HG03159 (cell line): ENCODE measurements at regions not wholly inside any gene's neighbourhood (a gene's known extent, or its start where the extent isn't known, plus 50 kb on each side); places are given as distances from the start of the nearest gene placed in this dataset.
"Not testable (repeated sequence)": the region's sequence is repeated elsewhere in the genome, so short reads cannot be mapped to it uniquely, and the experiment has no call there.

Experiments used
- ATAC-seq: cut with Tn5 transposase; IDR thresholded peaks from one replicate; pipeline ENCODE4 v1.9.1; 2021; ENCODE audit warnings: mild to moderate bottlenecking, moderate library complexity; ENCODE audit not compliant: unreplicated experiment

DNA sequence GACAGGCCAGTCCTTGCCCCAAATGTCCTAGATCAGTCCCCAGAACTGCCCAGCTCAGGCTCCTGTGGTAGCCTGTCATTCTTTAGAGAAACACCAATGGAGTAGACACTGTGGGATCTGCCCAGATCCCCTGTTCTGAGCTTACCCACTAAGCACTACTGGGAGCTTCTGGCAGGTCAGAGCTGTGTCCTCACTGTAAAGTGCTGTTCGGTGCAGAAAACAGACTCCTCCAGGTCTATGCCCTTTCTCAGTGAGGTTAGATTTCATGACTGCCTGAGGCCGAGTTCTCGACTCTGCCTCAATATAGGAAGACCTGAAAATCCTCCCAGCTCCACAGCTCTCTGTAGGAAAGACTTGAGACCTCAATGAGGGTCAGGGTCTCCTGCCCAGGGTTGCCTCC is 67.5 kb upstream of the IGLL5 start:
- no peak for ATAC-seq

DNA sequence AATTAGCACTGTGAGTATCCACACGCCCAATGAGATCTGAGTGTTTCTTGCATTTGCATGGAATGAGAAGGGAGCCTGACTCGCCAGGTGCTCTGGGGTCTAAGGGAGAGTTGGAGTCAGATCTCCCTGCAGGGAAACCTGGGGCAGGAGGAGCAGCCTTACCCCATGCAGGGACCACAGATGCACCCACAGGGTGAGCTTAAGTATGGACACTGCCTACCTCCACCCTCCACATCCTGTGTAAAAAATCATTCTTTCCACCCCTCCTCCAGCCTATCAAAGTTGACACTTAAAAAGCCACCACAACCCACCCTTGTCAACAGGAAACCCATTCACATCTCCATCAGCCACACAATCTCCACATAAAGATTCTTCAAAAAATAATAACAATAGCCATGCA is 67.0 kb upstream of the IGLL5 start:
- no peak for ATAC-seq

DNA sequence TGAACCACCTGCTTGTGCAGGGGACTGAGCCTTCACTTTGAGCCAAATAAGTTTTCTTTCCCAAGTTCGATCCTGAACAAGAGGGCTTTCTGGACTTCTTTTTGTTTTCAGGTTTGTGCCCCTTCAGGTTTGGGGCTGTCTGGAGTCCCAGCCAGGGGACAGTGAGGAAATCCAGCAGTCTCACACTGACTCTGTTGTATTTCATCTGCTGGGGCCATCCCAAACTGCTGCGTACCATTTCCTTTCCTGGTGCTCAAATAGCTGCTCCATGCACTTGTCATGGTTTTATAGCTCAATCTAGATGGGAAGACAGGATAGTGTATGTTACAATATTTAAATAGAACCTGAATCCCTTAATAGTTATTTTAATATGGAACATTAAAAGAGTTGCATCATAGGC is 66.3 kb upstream of the IGLL5 start:
- ATAC-seq, result no peak

DNA sequence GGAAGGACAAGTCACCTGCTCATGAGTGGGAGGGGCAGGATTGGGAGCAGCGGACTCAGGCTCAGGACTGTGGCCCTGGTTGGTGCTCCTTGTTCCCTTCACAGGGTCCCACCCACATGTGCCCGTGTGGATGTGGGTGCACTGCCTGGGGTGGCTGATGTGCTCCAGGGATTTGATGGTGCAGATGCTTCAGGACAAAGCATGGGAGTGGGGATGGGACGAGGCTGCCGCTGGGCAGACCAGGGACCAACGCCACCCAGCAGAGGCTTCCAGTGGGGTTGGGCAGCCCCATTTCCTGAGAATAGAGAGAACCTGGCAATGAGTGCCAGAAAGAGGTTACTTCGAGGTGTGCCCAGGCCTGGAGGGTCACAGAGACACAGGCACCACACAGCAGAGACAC is 65.5 kb upstream of the IGLL5 start:
- ATAC-seq, result no peak

DNA sequence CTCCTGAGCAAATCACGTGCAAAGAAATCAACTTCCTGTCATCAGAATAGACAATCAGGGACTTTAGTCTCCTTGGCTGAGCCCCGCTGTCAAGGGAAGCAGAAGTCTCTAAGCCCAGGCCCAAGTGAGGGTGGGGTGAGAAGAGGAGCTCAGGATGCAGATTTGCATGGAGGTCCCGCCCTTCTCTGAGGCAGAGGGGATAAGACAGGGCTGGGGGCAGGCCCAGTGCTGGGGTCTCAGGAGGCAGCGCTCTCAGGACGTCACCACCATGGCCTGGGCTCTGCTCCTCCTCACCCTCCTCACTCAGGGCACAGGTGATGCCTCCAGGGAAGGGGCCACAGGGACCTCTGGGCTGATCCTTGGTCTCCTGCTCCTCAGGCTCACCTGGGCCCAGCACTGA is 65.1 kb upstream of the IGLL5 start:
- ATAC-seq, result not testable (repeated sequence)

DNA sequence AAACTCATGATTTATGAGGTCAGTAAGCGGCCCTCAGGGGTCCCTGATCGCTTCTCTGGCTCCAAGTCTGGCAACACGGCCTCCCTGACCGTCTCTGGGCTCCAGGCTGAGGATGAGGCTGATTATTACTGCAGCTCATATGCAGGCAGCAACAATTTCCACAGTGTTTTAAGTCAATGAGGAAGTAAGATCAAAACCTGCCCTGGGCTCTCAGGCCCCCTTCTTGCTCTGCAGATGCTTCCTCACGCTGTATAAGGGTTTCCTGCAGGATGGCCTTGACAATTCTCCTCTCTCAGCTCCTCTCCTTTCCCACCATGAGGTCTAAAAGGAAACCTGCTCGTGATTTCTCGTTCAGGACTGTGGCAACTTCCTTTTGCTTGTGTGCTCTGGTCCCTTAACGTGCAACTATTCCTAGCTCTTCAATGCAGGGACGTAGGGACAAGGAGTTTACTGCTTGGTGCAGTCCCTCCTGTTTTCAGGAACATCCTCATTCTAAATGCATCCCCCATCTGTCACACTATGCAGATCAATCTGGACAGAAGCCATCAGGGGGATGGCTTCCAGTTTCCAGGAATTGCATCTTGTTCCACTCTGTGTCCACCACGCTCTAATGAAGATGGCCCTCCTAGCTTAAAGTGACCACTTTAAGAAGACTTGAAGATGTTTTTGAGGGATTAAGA is 64.3 kb upstream of the IGLL5 start:
- no peak for ATAC-seq

DNA sequence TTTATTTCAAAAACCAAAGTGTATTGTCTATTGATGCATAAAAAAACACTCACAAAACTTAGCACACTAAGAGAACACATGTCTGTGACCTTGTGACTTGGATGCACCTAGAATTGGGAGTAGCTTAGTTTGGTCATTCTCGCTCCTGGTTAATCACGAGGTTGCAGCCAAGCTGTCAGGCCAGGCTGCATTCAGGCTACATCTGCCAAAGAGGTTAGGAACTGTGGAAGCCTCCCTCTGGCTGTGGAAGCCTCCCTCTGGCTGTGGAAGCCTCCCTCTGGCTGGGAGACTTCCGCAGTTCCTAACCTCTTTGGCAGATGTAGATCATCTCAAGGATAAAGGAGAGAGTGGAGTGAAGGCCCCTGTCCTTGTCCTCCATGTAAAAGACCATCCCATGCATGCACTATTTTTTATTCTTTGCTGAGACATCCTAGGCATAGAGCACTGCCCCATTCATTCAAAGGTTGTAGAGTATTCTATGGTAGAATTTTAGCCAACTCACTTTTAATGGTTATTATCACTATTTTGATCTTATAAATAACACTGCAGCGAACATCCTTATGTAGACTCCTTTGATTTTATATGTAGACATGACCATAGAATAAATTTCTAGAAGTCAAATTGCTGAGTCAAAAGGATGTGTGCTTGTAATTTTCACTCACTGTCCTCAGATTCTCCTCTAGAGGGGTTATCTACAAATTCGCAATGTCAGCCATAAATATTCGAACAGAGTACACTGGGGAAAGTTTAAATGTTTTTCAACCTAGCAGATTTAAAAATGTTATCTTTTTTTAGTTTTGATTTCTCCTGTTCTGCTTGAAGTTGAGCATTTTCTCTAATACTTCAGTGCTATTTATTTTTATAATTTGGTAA is 63.0 kb upstream of the IGLL5 start:
- ATAC-seq, result no peak

DNA sequence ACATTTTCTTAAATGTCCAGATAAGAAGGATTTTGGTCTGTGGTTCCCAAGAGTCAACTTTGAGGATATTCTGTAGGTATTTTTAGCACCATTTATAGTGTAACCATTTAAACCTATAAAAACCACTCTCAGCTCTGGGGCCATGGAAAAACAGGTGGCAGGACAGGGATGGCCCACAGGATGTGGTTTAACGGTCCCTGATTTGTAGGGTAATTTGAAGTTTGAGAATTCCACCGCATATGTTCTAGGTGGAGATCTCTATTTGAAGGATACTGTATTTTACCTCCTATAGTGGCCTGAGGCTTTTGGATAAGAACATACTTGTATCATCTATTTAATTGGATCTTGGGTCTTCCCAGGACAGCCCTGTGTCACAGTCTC is 62.4 kb upstream of the IGLL5 start:
- ATAC-seq, result no peak

DNA sequence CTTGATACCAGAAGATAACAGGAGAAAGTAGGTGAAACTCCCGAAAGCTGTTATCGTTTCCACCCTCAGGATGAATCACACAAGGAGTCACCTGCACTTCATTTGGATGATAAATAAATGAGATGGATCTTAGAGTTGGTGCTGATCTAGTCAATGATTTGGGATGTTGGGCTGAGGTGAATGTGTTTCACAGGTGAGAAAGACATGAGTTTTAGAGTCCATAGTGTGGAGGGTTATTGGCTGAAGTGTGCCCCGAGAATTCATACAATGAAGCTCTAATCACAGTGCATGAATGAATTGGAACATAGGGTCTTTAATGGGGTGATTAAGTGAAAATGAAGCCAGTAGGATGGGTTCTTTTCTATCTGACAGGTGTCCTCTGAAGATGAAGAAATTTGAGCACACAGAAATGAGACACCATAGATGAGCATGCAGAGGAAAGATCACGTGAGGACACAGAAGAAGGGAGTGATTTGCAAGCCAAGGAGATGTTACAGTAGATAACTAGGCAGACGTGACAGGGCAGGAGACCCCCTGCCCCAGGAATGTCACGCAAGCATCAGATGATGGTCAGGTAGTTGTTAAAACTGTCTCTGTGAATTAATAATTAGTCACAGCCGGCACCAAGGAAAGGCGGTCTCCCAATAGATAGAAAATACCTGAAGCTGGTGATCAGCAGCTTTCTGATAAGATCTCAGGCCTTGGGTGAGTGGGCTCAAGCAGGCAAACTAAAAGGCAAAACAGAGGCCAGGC is 60.3 kb upstream of the IGLL5 start:
- no peak for ATAC-seq

DNA sequence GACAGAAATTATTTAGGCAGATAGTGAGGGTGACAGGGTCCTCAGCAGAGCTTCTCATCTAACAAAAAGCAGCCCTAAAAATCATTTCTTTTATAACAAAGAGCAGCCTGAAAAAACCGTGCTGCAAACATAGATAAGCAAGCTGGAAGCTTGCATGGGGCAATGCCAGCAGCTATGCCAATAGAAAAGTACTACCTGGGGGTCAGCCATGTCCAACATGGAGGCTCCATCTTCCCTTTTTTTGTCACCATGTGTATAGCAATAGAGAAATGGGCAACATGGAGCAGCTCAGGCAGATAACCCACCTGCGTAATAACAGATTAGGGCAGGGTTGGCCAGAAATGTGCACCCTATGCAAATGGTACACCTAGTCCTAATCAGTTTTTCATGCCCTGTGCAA is 57.4 kb upstream of the IGLL5 start:
- ATAC-seq, result no peak

DNA sequence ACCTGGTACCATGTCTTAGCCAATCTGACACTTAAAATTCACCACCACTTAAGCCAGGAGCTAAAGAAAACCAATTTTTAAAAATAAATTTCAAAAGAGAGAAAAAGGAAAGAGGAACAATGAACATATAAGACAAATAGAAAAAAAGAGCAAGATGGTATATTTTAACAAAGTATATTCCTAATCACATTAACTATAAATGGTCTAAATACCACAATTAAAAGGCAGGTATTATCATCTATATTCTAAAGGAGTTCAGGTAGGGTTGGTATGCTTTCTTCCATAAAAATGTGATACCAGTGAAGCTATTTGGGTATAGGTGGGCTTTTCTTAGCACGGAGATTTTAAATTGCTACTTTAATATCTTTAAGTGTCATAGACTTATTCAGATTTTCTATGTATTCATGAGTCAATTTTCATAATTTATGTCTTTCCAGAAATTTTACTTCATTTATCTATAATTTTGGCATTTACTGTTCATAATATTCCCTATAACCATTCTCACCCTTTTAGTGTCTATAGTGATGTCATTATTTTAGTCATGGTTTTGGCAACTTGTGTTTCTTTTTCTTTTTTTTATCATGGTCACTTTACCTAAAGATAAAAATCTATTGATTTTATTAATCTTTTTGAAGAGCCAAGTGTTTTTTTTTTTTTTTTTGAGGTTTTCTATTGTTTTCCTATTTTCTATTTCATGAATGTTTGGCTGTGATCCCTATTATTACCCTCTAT is 56.5 kb upstream of the IGLL5 start:
- ATAC-seq, result no peak

DNA sequence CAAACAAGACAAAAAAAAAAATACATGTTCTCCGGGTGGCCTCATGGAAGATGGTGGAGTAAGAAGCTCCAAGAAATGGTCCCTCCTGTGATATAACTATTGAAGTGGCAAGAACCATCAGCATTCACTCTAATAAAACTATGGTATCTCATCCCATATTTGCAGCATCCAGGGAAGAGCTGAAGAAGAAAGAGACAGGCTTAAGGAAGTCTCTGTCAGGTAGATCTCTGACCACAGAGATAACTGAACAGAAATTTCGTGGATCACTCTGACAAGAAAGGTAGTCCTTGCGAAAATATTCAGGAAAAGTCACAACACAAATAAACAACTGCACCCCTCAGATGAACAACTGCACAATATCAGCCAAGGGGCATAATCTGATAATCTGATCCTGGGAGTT is 54.6 kb upstream of the IGLL5 start:
- ATAC-seq, result no peak

DNA sequence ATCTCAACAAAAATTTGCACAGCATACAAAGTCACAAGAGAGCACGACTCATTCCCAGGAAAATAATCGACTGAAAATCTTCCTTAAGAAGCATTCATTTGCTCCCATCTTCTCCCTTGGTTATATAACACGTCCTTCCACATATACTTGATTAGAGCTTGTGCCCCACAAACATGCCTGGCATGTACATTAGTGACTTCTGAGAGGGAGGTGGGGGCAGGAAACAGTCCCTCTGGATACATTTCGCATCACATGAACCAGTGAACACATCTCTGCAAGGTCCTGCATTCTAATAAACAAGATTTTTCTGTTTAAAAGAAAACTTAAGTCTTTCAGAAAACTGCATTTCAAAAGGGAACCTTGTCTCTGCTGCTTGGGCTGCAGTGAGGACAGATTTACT is 54.1 kb upstream of the IGLL5 start:
- ATAC-seq, result no peak

DNA sequence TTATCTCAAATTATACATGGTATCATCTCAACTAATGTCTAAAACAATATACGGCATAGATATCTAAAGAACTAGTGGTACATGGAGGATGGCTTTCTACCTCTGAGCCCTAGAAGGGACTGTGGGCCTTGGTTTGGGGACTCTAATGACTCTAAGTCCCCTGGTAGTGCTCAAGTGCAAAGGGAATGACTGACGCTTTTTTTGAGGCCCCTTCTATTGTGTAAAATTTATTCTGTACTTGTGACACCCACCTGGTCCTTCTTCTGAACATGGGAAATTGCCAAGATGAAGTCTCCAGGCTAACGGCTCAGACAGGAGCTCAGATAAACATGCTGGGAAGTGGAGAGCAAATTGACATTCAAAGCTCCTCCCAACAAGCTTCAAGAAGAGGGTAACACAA is 53.4 kb upstream of the IGLL5 start:
- no peak for ATAC-seq

DNA sequence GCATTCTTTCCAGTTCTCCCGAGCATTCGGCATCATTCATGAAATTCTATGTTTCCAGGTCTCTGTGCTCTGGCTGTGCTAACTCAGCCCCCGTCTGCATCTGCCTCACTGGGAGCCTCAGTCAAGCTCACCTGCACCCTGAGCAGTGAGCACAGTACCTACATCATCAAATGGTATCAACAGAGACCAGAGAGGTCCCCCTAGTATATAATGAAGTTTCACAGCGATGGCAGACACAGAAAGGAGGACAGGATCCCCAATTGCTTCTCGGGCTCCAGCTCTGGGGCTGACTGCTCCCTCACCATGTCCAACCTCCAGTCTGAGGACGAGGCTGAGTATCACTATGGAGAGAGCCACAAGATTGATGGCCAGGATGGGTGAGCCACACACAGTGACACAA is 52.8 kb upstream of the IGLL5 start:
- no peak for ATAC-seq

DNA sequence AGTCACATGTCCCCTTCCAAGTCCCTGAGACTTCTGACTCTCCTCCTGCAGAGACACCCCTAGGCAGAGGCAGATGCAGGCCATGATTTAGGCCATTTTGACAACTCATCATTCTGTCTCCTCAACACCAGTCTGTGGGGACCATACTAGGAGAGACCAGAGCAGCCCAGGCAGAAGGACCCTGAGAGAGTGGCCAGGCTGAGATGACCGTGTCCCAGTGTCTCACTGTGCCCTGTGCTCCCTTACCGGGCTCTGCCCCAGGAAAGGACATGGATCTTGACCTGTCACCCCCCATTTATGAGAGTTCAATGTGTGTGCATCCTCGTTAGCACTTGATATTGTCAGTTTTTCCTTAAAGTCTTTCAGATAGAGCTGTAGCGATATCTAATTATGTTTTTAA is 52.4 kb upstream of the IGLL5 start:
- no peak for ATAC-seq

DNA sequence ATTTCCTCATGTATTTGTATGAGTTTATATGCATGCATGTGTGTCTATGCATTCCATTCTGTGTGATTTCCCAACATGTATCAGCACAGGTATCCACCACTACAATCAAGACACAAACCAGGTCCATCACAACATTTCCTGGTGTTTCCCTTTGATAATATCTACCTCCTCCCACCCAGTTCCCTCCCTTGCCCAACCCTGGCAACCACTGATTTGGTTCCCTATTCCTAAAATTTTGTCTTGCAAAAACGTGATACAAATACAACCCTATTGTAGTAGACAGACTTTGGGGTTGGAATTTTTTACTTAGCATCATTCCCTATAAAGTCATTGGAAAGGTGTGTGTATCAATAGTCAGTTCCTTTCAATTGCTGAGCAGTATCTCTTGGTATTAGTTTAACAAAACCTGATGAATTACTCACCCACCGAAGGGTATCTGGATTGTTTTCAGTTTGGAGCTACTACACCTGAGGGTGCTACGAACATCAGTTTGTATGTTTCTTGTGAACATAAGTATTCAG is 51.8 kb upstream of the IGLL5 start:
- no peak for ATAC-seq

DNA sequence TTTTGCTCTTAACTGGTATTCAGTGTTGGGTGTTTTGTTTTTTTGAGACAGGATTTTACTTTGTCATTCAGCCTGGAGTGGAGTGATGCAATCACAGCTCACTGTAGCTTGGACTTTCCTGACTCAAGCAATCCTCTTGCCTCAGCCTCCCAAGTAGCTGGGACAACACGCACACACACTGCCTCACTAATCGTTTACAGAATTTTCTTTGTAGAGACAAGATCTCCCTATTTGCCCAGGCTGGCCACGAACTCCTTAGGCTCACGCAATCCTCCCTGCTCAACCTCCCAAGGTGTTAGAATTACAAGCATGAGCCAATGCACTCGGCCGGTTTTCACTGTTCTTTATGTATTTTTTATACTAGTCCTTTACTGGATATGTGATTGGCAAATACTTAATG is 51.0 kb upstream of the IGLL5 start:
- no peak for ATAC-seq
